Mesendoderm (in vitro differentiated cells): ENCODE measurements at regions not wholly inside any gene's neighbourhood (a gene's known extent, or its start where the extent isn't known, plus 50 kb on each side); places are given as distances from the start of the nearest gene placed in this dataset.

Source experiments
- DNase-seq: peaks from one replicate; pipeline ENCODE4 v3.0.0; 2013
- H2AK5ac ChIP-seq: 2 replicates; pipeline ENCODE4 v1.6.1; 2013; ENCODE audit warnings: low read length, inconsistent platforms
- H2BK120ac ChIP-seq: 2 replicates; pipeline ENCODE4 v1.6.1; 2013; ENCODE audit warnings: low read depth, mild to moderate bottlenecking, low read length, moderate library complexity, mixed read lengths
- H2BK15ac ChIP-seq: replicated peaks from 2 replicates; pipeline ENCODE4 v1.6.1; 2013; ENCODE audit warnings: low read depth, mild to moderate bottlenecking, moderate library complexity
- H2BK5ac ChIP-seq: 2 replicates; pipeline ENCODE4 v1.6.1; 2013; ENCODE audit warnings: low read length, inconsistent platforms
- H3K18ac ChIP-seq: 2 replicates; pipeline ENCODE4 v1.6.1; 2013; ENCODE audit warnings: mild to moderate bottlenecking, low read length, mixed read lengths
- H3K23ac ChIP-seq: one replicate; pipeline ENCODE4 v1.6.1; 2013; ENCODE audit warnings: low read length
- H3K27ac ChIP-seq: 2 replicates; pipeline ENCODE4 v1.5.1; 2013; ENCODE audit warnings: low read depth, mild to moderate bottlenecking, inconsistent platforms, low read length, moderate library complexity
- H3K27me3 ChIP-seq: 2 replicates; pipeline ENCODE4 v1.6.1; 2013; ENCODE audit warnings: low read length, control low read depth, mild to moderate bottlenecking, inconsistent platforms; ENCODE audit not compliant: insufficient read depth, poor library complexity
- H3K36me3 ChIP-seq: 2 replicates; pipeline ENCODE4 v1.6.1; 2013; ENCODE audit warnings: low read length, inconsistent platforms; ENCODE audit not compliant: control insufficient read depth, insufficient read depth
- H3K4ac ChIP-seq: one replicate; pipeline ENCODE4 v1.6.1; 2013; ENCODE audit warnings: low read depth, mild to moderate bottlenecking, low read length, moderate library complexity
- H3K4me1 ChIP-seq: 2 replicates; pipeline ENCODE4 v1.6.1; 2013; ENCODE audit warnings: low read depth, low read length, inconsistent platforms; ENCODE audit not compliant: control insufficient read depth
- H3K4me2 ChIP-seq: 2 replicates; pipeline ENCODE4 v1.6.1; 2013; ENCODE audit warnings: low read length
- H3K4me3 ChIP-seq: 2 replicates; pipeline ENCODE4 v1.5.1; 2013; ENCODE audit warnings: mild to moderate bottlenecking, low read length
- H3K56ac ChIP-seq: one replicate; pipeline ENCODE4 v1.6.1; 2013; ENCODE audit warnings: low read length
- H3K79me1 ChIP-seq: 2 replicates; pipeline ENCODE4 v1.6.1; 2013; ENCODE audit warnings: low read length, inconsistent platforms
- H3K79me2 ChIP-seq: 2 replicates; pipeline ENCODE4 v1.6.1; 2013; ENCODE audit warnings: mild to moderate bottlenecking, low read length; ENCODE audit not compliant: control insufficient read depth, insufficient read depth
- H3K9ac ChIP-seq: 2 replicates; pipeline ENCODE4 v1.6.1; 2013; ENCODE audit warnings: low read length, inconsistent platforms
- H4K5ac ChIP-seq: one replicate; pipeline ENCODE4 v1.6.1; 2013; ENCODE audit warnings: low read length
- H4K8ac ChIP-seq: one replicate; pipeline ENCODE4 v1.6.1; 2013; ENCODE audit warnings: low read depth, mild to moderate bottlenecking, control low read depth, low read length, moderate library complexity
- WGBS: extraction: QIAGEN DNeasy Blood & Tissue Kit; methylation state at CpG from one replicate; pipeline ENCODE4 v1.1.7; 2013; ENCODE audit warnings: low lambda C conversion rate, missing lambda C conversion rate; ENCODE audit not compliant: insufficient coverage; ENCODE audit errors: extremely low coverage; 5-methylcytosine and 5-hydroxymethylcytosine counted together

GRCh38 chr2:41924709-41925408 lies 123.0 kb upstream of the PKDCC start:
- Histone ChIP-seq H3K4ac (no peak overlapping the region), H2AK5ac (no peak overlapping the region), H3K18ac (no peak overlapping the region), H2BK120ac (no peak overlapping the region), H3K79me2 (no peaks in the 10 kb centered on the region), H3K23ac (no peak overlapping the region), H3K27ac (no peak overlapping the region), H3K4me3 (no peak overlapping the region), H4K5ac (no peak overlapping the region), H3K4me1 (peaks cover 20% of the 10 kb centered on the region), H3K36me3 (no peaks in the 10 kb centered on the region), H3K4me2 (no peak overlapping the region), H2BK5ac (no peak overlapping the region), H2BK15ac (no peak overlapping the region), H3K27me3 (no peaks in the 10 kb centered on the region), H3K79me1 (no peaks in the 10 kb centered on the region), H3K56ac (no peak overlapping the region), H4K8ac (no peak overlapping the region), H3K9ac (no peak overlapping the region)
- WGBS, result no CpG with 5 or more reads among the region's 4 CpGs
- no peak for DNase-seq

GRCh38 chr2:41925712-41926111 lies 122.1 kb upstream of the PKDCC start:
- H3K18ac ChIP-seq, result no peak overlapping the region
- DNase-seq, result no peak

GRCh38 chr2:41926614-41927580 lies 120.9 kb upstream of the PKDCC start:
- H3K9ac ChIP-seq, result no peak overlapping the region
- no peak overlapping the region for H3K4me2 ChIP-seq
- H3K4me1 ChIP-seq, result peaks cover 20% of the 10 kb centered on the region
- no peak for DNase-seq
- peak overlapping the region; percentile 51 for H3K56ac ChIP-seq
- no peak overlapping the region for H3K18ac ChIP-seq
- H2BK120ac ChIP-seq, result no peak overlapping the region
- no peaks in the 10 kb centered on the region for H3K79me2 ChIP-seq
- H3K4ac ChIP-seq, result no peak overlapping the region
- no peak overlapping the region for H4K8ac ChIP-seq
- H3K27ac ChIP-seq, result no peak overlapping the region
- H3K4me3 ChIP-seq, result no peak overlapping the region
- H3K79me1 ChIP-seq, result no peaks in the 10 kb centered on the region
- H2AK5ac ChIP-seq, result peak overlapping the region; percentile 1
- no peak overlapping the region for H3K23ac ChIP-seq
- H3K36me3 ChIP-seq, result no peaks in the 10 kb centered on the region
- no peak overlapping the region for H4K5ac ChIP-seq
- peak overlapping the region; percentile 5 for H2BK5ac ChIP-seq
- no peak overlapping the region for H2BK15ac ChIP-seq
- whole genome bisulfite sequencing, result no CpG with 5 or more reads among the region's 8 CpGs
- no peaks in the 10 kb centered on the region for H3K27me3 ChIP-seq

More at GRCh38 chr2:41925712-41926111, 122.1 kb upstream of the PKDCC start:
- Histone ChIP-seq H3K79me1 (no peaks in the 10 kb centered on the region), H2BK15ac (no peak overlapping the region), H3K4me2 (no peak overlapping the region), H3K27ac (no peak overlapping the region), H3K9ac (no peak overlapping the region), H3K23ac (no peak overlapping the region), H2BK5ac (no peak overlapping the region), H2BK120ac (no peak overlapping the region), H3K36me3 (no peaks in the 10 kb centered on the region), H4K5ac (no peak overlapping the region), H4K8ac (no peak overlapping the region), H3K4ac (no peak overlapping the region), H3K27me3 (no peaks in the 10 kb centered on the region), H3K4me1 (peaks cover 20% of the 10 kb centered on the region), H2AK5ac (no peak overlapping the region), H3K4me3 (no peak overlapping the region), H3K79me2 (no peaks in the 10 kb centered on the region), H3K56ac (no peak overlapping the region)
- WGBS, result no CpG with 5 or more reads among the region's 2 CpGs

DNA sequence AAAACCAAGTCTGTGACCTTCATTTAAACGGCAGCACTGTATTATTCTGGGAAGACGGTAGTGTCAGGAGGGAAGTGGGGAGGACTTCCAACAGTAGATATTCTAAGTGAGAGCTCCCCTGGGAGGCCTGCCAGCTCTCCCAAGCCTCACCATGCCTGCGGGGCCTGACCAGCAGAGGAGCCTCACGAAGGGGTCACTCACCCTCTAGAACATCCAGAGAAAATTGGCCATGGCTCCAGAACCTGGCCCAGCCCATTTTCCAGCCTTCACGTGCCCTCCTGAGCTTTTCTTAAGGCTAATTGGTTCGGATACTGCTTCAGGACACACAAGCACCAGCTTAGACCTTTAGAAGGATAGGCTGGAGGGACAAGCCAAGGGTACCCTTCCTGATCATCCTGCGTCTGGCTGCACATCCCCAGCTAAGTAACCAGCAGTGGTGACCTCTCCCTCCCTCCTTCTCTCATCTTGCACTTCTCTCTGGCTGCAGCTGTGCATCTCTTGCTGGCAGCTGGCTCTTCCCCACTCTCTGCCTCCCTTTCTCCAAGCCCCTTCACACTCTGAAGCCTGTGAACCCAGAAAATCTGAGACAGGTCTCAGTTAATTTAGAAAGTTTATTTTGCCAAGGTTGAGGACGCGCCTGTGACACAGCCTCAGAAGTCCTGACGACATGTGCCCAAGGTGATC lies 120.1 kb upstream of the PKDCC start:
- Histone ChIP-seq H4K8ac (no peak overlapping the region), H2BK120ac (no peak overlapping the region), H2BK15ac (no peak overlapping the region), H3K36me3 (no peaks in the 10 kb centered on the region), H3K27ac (no peak overlapping the region), H3K18ac (peak overlapping the region; percentile 13), H2AK5ac (peak overlapping the region; percentile 70), H3K4me3 (no peak overlapping the region), H3K56ac (no peak overlapping the region), H4K5ac (no peak overlapping the region), H3K23ac (no peak overlapping the region), H3K79me2 (no peaks in the 10 kb centered on the region), H3K4me1 (peaks cover 17% of the 10 kb centered on the region), H3K4ac (no peak overlapping the region), H2BK5ac (peak overlapping the region; percentile 64), H3K4me2 (no peak overlapping the region), H3K9ac (no peak overlapping the region), H3K27me3 (no peaks in the 10 kb centered on the region), H3K79me1 (no peaks in the 10 kb centered on the region)
- no peak for DNase-seq
- WGBS, result no CpG with 5 or more reads among the region's 10 CpGs

DNA sequence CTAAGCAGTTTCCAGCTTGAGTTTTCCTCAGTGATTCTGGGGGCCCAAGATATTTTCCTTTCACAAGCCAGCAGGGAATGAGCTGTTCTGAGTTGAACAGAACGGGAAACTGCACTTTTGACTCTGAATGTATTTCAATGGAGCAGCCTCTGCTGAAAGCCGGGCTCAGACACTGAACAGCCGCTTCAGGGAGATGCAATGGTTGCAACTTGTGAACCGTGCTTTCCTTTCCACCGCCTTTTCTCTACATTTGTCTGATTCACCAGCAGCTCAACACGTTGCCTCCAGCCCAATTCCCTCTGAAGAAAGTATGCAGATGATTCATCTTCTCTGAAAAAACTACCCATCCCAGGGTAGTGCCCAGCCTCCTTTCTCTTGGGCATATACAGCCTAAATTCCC lies 119.3 kb upstream of the PKDCC start:
- Histone ChIP-seq H3K18ac (peak overlapping the region; percentile 25), H4K5ac (no peak overlapping the region), H2BK120ac (no peak overlapping the region), H3K79me1 (no peaks in the 10 kb centered on the region), H3K36me3 (no peaks in the 10 kb centered on the region), H2AK5ac (no peak overlapping the region), H3K23ac (no peak overlapping the region), H3K56ac (peak overlapping the region; percentile 52), H3K27ac (no peak overlapping the region), H3K9ac (no peak overlapping the region), H3K4me3 (no peak overlapping the region), H3K4me2 (no peak overlapping the region), H3K4ac (no peak overlapping the region), H2BK15ac (no peak overlapping the region), H4K8ac (no peak overlapping the region), H2BK5ac (no peak overlapping the region), H3K27me3 (no peaks in the 10 kb centered on the region), H3K79me2 (no peaks in the 10 kb centered on the region), H3K4me1 (peaks cover 15% of the 10 kb centered on the region)
- peak; percentile 55 for DNase-seq
- no CpG with 5 or more reads among the region's 6 CpGs for whole genome bisulfite sequencing
